Thyroid gland (tissue), 4 donors: ENCODE measurements at regions not wholly inside any gene's neighbourhood (a gene's known extent, or its start where the extent isn't known, plus 50 kb on each side); places are given as distances from the start of the nearest gene placed in this dataset.
A peak's percentile ranks its signal among the peaks of the same experiment; 100 is the strongest.

Source experiments
- DNase-seq, 2 donors: peaks; one replicate each; pipeline ENCODE4 v3.0.0-alpha.2; 2019
- H3K27ac ChIP-seq, 3 donors: fragments of 200-600 bp; sonication (generic); 1 replicate in 2 of 3; 2 replicates in 1 of 3; pipeline ENCODE4 v1.5.1; 2016 to 2019; ENCODE audit warnings: mild to moderate bottlenecking in 1 of 3, moderate library complexity in 1 of 3
- H3K27me3 ChIP-seq: fragments of 200-600 bp; sonication (generic); one replicate; pipeline ENCODE4 v1.5.1; 2019
- H3K36me3 ChIP-seq, 2 donors: fragments of 200-600 bp; sonication (generic); one replicate each; pipeline ENCODE4 v1.5.1; 2016 to 2019
- H3K4me1 ChIP-seq, 2 donors: fragments of 200-600 bp; sonication (generic); one replicate each; pipeline ENCODE4 v1.5.1; 2017 to 2019
- H3K4me3 ChIP-seq, 3 donors: fragments of 200-600 bp; sonication (generic); replicated peaks in 1 of 3; 1 replicate in 2 of 3; 2 replicates in 1 of 3; pipeline ENCODE4 v1.5.1; 2016; ENCODE audit warnings: mild to moderate bottlenecking in 1 of 3
- H3K9me3 ChIP-seq: fragments of 200-600 bp; sonication (generic); one replicate; pipeline ENCODE4 v1.5.1; 2017
- CTCF ChIP-seq, 6 experiments: fragments of 200-600 bp in 3 of 6; fragments of 450-650 bp in 3 of 6; sonication (generic) in 3 of 6; IDR thresholded peaks; one replicate each; pipeline ENCODE4 v1.5.1; 2016 to 2019; ENCODE audit warnings: antibody characterized with exemption in 6 of 6, mild to moderate bottlenecking in 2 of 6, inconsistent platforms in 1 of 6, moderate library complexity in 1 of 6
- POLR2A ChIP-seq, 2 donors: fragments of 450-650 bp; IDR thresholded peaks; one replicate each; pipeline ENCODE4 v1.6.1; 2017; ENCODE audit warnings: antibody characterized with exemption in 2 of 2, mild to moderate bottlenecking in 2 of 2, moderate library complexity in 1 of 2
- WGBS, 2 donors: methylation state at CpG; one replicate each; pipeline ENCODE4 v1.1.5; 2017; 5-methylcytosine and 5-hydroxymethylcytosine counted together
- intact Hi-C: fragments of 100-400 bp; cut with DNase I; formaldehyde crosslinking; loops from one replicate; pipeline ENCODE4 v1.15.1; 2023

GRCh38 chr13:40271931-40272775 is 394.3 kb downstream of the FOXO1 start:
- Histone ChIP-seq H3K9me3 (no peaks in the 10 kb centered on the region), H3K36me3 (no peaks in the 10 kb centered on the region), H3K4me3 (no peak overlapping the region), H3K27me3 (no peaks in the 10 kb centered on the region), H3K4me1 (peaks cover 18 to 23% of the 10 kb centered on the region in 2 donors), H3K27ac (peak overlapping the region; percentile 63 to 87 (median 82))
- intact Hi-C loops, result no loop called here
- TF ChIP-seq POLR2A (IDR thresholded peaks at IDR 0.05), result no peak
- TF ChIP-seq CTCF (IDR thresholded peaks at IDR 0.05), result no peak
- 33 to 34% methylated on average over 5 of the region's 5 CpGs for WGBS, 2 donors
- DNase-seq, result peak; percentile 69 to 78

- Histone ChIP-seq H3K4me1 (peaks cover 18 to 23% of the 10 kb centered on the region in 2 donors), H3K27me3 (no peaks in the 10 kb centered on the region), H3K4me3 (no peak overlapping the region), H3K36me3 (no peaks in the 10 kb centered on the region), H3K27ac (peak overlapping the region in 2 of 3 donors; percentile 63 to 87), H3K9me3 (no peaks in the 10 kb centered on the region)
- TF ChIP-seq POLR2A (IDR thresholded peaks at IDR 0.05), result no peak
- TF ChIP-seq CTCF (IDR thresholded peaks at IDR 0.05), result no peak
- WGBS, 2 donors, result 95 to 97% methylated on average over 4 of the region's 4 CpGs
- DNase-seq, result no peak
- intact Hi-C loops, result no loop called here
Observed at GRCh38 chr13:40272776-40273139, 393.7 kb downstream of the FOXO1 start.

GRCh38 chr13:40273253-40274025 is 393.0 kb downstream of the FOXO1 start:
- Histone ChIP-seq H3K27ac (peak overlapping the region in 1 of 3 donors; percentile 87), H3K27me3 (no peaks in the 10 kb centered on the region), H3K9me3 (no peaks in the 10 kb centered on the region), H3K36me3 (no peaks in the 10 kb centered on the region), H3K4me3 (no peak overlapping the region), H3K4me1 (peaks cover 18 to 23% of the 10 kb centered on the region in 2 donors)
- 93 to 95% methylated on average over 11 of the region's 11 CpGs for WGBS, 2 donors
- intact Hi-C loops, result no loop called here
- no peak for TF ChIP-seq CTCF (IDR thresholded peaks at IDR 0.05)
- TF ChIP-seq POLR2A (IDR thresholded peaks at IDR 0.05), result no peak
- DNase-seq, result no peak

- Histone ChIP-seq H3K4me3 (no peak overlapping the region), H3K27ac (no peak overlapping the region), H3K27me3 (no peaks in the 10 kb centered on the region), H3K9me3 (no peaks in the 10 kb centered on the region), H3K36me3 (no peaks in the 10 kb centered on the region), H3K4me1 (peaks cover 18 to 23% of the 10 kb centered on the region in 2 donors)
- TF ChIP-seq POLR2A (IDR thresholded peaks at IDR 0.05) (no peak), CTCF (IDR thresholded peaks at IDR 0.05) (no peak)
- no peak for DNase-seq
- 96 to 100% methylated on average over 3 of the region's 3 CpGs for WGBS, 2 donors
- intact Hi-C loops, result no loop called here
Observed at GRCh38 chr13:40274103-40274502, 392.3 kb downstream of the FOXO1 start.

DNA sequence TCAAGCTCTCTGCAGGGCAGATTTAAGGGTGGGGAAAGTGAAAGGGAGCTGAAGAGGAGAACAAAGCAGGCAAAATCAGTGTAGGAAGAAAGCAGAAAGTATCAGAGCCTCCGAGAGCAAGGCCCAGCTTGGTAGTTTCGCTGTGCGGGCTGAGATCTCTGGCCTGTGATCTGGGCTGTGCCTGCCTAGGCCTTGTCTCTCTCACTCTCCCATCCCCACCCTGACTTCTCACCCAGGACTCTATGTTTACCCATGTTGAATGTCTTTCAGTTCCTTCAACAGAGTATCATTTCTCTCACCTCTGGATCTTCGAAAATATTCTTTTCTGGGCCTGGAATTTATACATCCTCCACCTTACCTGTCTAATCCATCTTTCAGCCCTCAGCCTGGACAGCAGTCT is 391.3 kb downstream of the FOXO1 start:
- H3K4me1 ChIP-seq, result peaks cover 18 to 23% of the 10 kb centered on the region in 2 donors
- no peaks in the 10 kb centered on the region for H3K27me3 ChIP-seq
- H3K4me3 ChIP-seq, result no peak overlapping the region
- 93 to 94% methylated on average over 4 of the region's 4 CpGs for WGBS, 2 donors
- H3K36me3 ChIP-seq, result no peaks in the 10 kb centered on the region
- intact Hi-C loops, result no loop called here
- H3K9me3 ChIP-seq, result no peaks in the 10 kb centered on the region
- H3K27ac ChIP-seq, result no peak overlapping the region
- no peak for TF ChIP-seq POLR2A (IDR thresholded peaks at IDR 0.05)
- no peak for DNase-seq
